SKM-1 treated with dmso at 0.1 percent for 144 hours (cell line): ENCODE measurements at regions not wholly inside any gene's neighbourhood (a gene's known extent, or its start where the extent isn't known, plus 50 kb on each side); places are given as distances from the start of the nearest gene placed in this dataset.

Experiments used
- DNase-seq: peaks from one replicate; lab custom pipeline; 2025; ENCODE audit not compliant: unreplicated experiment; lab: John Stamatoyannopoulos, UW

GRCh38 chr14:97027256-97027999, 230.2 kb downstream of the VRK1 start:
- DNase-seq, result no peak

GRCh38 chr14:97028382-97028781, 231.2 kb downstream of the VRK1 start:
- no peak for DNase-seq

GRCh38 chr14:97029800-97030199, 232.6 kb downstream of the VRK1 start:
- no peak for DNase-seq

- no peak for DNase-seq
Observed at GRCh38 chr14:97031530-97031929, 234.3 kb downstream of the VRK1 start.

- no peak for DNase-seq
Observed at GRCh38 chr14:97033556-97034081, 236.4 kb downstream of the VRK1 start.

GRCh38 chr14:97036086-97036852, 239.1 kb downstream of the VRK1 start:
- no peak for DNase-seq

- no peak for DNase-seq
Observed at GRCh38 chr14:97039717-97040363, 242.7 kb downstream of the VRK1 start.

- DNase-seq, result no peak
Observed at GRCh38 chr14:97046967-97047366, 249.8 kb downstream of the VRK1 start.

GRCh38 chr14:97052001-97052400, 254.8 kb downstream of the VRK1 start:
- DNase-seq, result no peak

- no peak for DNase-seq
Observed at GRCh38 chr14:97053941-97054340, 256.8 kb downstream of the VRK1 start.

- DNase-seq, result no peak
Observed at GRCh38 chr14:97055355-97055754, 258.2 kb downstream of the VRK1 start.

- no peak for DNase-seq
Observed at GRCh38 chr14:97056086-97056485, 258.9 kb downstream of the VRK1 start.

- DNase-seq, result no peak
Observed at GRCh38 chr14:97057238-97058073, 260.3 kb downstream of the VRK1 start.

GRCh38 chr14:97058074-97058467, 260.9 kb downstream of the VRK1 start:
- no peak for DNase-seq

- no peak for DNase-seq
Observed at GRCh38 chr14:97058589-97058988, 261.4 kb downstream of the VRK1 start.

- DNase-seq, result no peak
Observed at GRCh38 chr14:97061198-97061597, 264.0 kb downstream of the VRK1 start.

GRCh38 chr14:97061714-97062113, 264.5 kb downstream of the VRK1 start:
- DNase-seq, result no peak

- no peak for DNase-seq
Observed at GRCh38 chr14:97065305-97066067, 268.3 kb downstream of the VRK1 start.

GRCh38 chr14:97066068-97066899, 269.1 kb downstream of the VRK1 start:
- DNase-seq, result no peak
